ENCODE measurements at regions not wholly inside any gene's neighbourhood (a gene's known extent, or its start where the extent isn't known, plus 50 kb on each side); places are given as distances from the start of the nearest gene placed in this dataset.

DNA sequence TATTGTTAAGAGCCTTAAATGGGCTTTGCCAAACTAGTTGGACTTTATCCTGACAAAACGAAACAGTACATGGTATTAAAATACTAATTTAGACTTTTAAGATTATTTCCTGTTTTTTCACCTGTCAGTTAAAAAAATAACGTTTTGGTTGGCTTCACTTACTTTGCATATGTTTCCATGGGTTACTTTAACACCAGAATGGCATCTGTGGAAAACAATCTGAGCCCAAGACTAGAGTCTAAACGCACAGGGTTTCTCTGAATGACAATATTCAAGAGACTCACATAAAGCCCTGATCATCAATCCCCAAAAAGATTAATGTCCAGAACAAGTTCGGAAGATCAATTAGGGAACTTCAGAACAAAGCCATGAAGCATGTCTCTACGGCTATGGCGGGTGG lies 888.0 kb downstream of the EPHA4 start:
- no peak for TF ChIP-seq NFRKB (IDR thresholded peaks at IDR 0.05)
- TF ChIP-seq SUZ12 (IDR thresholded peaks at IDR 0.05): no peak
- TF ChIP-seq SP1 (IDR thresholded peaks at IDR 0.05): no peak
- TF ChIP-seq ZNF384 (IDR thresholded peaks at IDR 0.05): no peak
- TF ChIP-seq FOXK2 (IDR thresholded peaks at IDR 0.05): no peak
- TF ChIP-seq ARNT (IDR thresholded peaks at IDR 0.05): no peak
- TF ChIP-seq TARDBP (IDR thresholded peaks at IDR 0.05): no peak

Data from HEK293T (cell line).